Transverse colon (tissue), 4 donors: ENCODE measurements at regions not wholly inside any gene's neighbourhood (a gene's known extent, or its start where the extent isn't known, plus 50 kb on each side); places are given as distances from the start of the nearest gene placed in this dataset.

Experiments
- CTCF ChIP-seq, 5 experiments: fragments of 200-600 bp in 3 of 5; fragments of 450-650 bp in 2 of 5; sonication (generic) in 3 of 5; IDR thresholded peaks; 1 replicate in 2 of 5; 2 replicates in 3 of 5; pipeline ENCODE4 v1.5.1; 2016 to 2017; ENCODE audit warnings: antibody characterized with exemption in 5 of 5, inconsistent platforms in 3 of 5, mild to moderate bottlenecking in 2 of 5, moderate library complexity in 1 of 5
- EP300 ChIP-seq: sonication (generic); formaldehyde crosslinking; IDR thresholded peaks from one replicate; pipeline ENCODE4 v1.6.1; 2017; ENCODE audit warnings: antibody characterized with exemption, low read depth
- POLR2A ChIP-seq: fragments of 450-650 bp; IDR thresholded peaks from one replicate; pipeline ENCODE4 v1.6.1; 2016; ENCODE audit warnings: antibody characterized with exemption, mild to moderate bottlenecking, moderate library complexity
- POLR2AphosphoS5 ChIP-seq, 3 donors: sonication (generic); formaldehyde crosslinking; IDR thresholded peaks; one replicate each; pipeline ENCODE4 v1.6.1; 2016; ENCODE audit warnings: antibody characterized with exemption in 3 of 3

- TF ChIP-seq CTCF (IDR thresholded peaks at IDR 0.05) = no peak
- TF ChIP-seq POLR2A = no peak
- no peak for TF ChIP-seq POLR2AphosphoS5 (IDR thresholded peaks at IDR 0.05)
- TF ChIP-seq EP300 = no peak
These were observed 55.4 kb upstream of the SMIM21 start for GRCh38 chr18:75482880-75483279.
